ENCODE measurements at regions not wholly inside any gene's neighbourhood (a gene's known extent, or its start where the extent isn't known, plus 50 kb on each side); places are given as distances from the start of the nearest gene placed in this dataset.

DNA sequence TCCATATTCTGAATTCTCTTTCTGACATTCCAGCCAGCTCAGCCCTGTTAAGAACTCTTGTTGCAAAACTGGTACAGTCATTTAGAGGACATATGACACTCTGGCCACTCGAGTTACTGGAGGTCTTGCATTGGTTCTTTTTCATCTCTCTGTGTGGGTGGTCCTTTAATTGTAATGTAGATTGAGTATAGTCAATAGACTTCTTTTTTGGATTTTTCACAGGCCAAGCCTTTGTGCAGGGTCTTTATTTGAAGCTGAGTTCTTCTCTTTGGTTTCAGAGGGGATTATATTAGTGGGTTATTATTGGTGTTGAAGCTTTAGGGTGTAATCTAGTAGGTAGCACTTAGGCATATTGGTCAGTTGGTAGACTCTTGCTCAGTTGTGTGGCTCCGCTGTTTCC, 118.0 kb upstream of the GIMD1 start:
- TF ChIP-seq, protein P1, sequence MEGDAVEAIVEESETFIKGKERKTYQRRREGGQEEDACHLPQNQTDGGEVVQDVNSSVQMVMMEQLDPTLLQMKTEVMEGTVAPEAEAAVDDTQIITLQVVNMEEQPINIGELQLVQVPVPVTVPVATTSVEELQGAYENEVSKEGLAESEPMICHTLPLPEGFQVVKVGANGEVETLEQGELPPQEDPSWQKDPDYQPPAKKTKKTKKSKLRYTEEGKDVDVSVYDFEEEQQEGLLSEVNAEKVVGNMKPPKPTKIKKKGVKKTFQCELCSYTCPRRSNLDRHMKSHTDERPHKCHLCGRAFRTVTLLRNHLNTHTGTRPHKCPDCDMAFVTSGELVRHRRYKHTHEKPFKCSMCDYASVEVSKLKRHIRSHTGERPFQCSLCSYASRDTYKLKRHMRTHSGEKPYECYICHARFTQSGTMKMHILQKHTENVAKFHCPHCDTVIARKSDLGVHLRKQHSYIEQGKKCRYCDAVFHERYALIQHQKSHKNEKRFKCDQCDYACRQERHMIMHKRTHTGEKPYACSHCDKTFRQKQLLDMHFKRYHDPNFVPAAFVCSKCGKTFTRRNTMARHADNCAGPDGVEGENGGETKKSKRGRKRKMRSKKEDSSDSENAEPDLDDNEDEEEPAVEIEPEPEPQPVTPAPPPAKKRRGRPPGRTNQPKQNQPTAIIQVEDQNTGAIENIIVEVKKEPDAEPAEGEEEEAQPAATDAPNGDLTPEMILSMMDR (IDR thresholded peaks at IDR 0.05): no peak
- no peak for TF ChIP-seq POLR2A (IDR thresholded peaks at IDR 0.05)
